ENCODE measurements at regions not wholly inside any gene's neighbourhood (a gene's known extent, or its start where the extent isn't known, plus 50 kb on each side); places are given as distances from the start of the nearest gene placed in this dataset.

GRCh38 chr11:29959488-29959887 lies 57.3 kb downstream of the KCNA4 start:
- DNase-seq = no peak

GRCh38 chr11:29957431-29957830 lies 59.4 kb downstream of the KCNA4 start:
- DNase-seq = no peak

DNA sequence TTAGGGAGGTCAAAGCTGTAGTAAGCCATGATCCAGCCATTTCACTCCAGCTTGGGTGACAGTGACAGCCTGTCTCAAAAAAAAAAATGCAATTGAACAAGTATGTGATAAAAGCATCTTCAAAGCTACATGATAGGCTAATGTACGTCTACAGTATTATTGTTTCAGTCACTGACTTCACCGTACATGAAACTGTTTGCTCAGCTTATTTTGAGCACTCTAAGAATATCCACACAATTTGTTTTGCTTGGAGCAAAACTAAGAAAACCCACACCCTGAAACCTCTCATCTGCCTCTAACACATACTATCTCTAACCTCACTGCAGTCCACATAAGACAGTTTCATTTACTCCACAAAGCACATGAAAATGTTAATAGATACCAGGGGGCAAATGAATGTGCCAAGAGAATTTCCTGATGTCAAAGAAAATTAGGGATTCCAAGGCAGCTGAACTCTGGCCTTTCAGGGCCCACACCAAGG lies 60.7 kb downstream of the KCNA4 start:
- DNase-seq = no peak

DNA sequence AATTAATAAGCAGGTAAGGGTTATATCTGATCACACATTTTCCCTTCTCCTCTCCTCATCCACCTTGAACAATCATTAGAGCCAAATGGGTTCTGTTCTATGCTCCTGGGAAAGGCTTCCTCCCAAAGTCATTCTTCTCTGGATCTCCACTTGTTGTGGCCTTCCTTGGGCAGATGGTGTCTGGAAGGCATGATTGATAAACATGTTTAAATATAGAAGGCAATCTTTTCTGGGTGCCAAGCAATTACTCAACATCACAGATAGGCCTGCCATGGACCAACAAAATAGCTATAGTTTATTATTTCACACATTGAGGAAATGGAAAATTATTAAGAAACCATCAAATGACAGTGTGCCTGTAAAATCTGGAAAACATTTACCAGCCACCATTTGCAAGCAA lies 73.5 kb downstream of the KCNA4 start:
- no peak for DNase-seq

- DNase-seq = no peak
Observed at GRCh38 chr11:29937526-29937925, 79.3 kb downstream of the KCNA4 start.

- DNase-seq = no peak
Observed at GRCh38 chr11:29934115-29934638, 82.7 kb downstream of the KCNA4 start.

DNA sequence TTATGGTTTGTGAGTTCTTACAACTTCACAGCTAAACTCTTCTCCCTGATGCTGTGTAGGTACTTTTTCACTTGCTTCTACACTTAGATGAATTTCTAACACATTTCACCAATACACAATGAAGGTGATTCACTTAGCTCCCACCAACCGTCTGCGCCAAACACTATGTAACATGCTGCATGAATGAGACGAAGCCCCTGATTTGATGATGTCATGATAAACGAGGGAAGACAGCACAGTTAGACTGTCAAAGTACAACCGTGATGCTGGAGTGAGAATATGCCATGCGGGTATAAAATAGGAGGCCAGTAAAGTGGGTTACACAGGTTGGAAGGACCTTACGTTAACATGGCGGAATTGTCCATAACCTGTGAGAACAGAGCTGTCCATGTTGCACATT lies 100.8 kb downstream of the KCNA4 start:
- no peak for DNase-seq

- DNase-seq = no peak
Observed at GRCh38 chr11:29914203-29914930, 102.5 kb downstream of the KCNA4 start.

- DNase-seq = no peak
Observed at GRCh38 chr11:29913352-29913751, 103.5 kb downstream of the KCNA4 start.

DNA sequence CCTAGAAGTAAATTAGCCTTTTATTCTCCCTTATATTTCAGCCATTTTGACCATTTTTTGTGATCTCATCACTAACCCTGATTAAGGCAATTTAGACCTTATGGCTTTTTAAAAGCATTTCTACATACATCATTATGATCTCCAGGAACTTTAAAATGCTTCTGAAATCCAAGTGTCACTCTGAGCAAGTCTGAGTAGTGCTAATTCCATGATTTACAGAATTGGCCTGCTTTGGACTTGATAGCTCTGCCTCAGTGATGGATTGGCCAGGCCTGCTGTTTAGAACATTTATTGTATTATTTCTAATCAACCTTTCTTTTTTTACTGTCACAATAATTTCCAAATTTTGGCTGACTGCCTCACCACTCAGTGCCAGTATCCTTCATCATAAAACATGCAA lies 116.4 kb downstream of the KCNA4 start:
- no peak for DNase-seq

- DNase-seq = no peak
Observed at GRCh38 chr11:29879560-29879959, 137.3 kb downstream of the KCNA4 start.

DNA sequence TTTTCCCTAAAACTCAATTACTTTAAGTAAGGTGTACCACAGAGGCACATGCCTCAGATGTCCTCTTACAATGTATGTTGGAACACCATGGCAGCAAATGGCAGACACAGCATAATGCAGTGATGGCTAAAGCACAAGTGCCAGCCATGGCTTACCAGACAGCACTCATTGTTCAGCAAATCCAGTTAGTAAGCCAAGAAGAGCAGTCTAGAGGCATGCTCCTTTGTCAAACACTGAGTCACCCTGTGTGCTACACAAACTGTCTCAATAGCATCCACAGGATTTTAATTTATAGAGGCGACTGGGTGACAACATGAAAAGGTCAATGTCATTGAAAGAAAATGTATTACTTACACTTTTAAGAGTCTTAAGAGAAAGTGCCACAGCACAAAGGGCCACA lies 140.6 kb downstream of the KCNA4 start:
- DNase-seq = no peak

- DNase-seq = no peak
Observed at GRCh38 chr11:29847219-29847618, 169.6 kb downstream of the KCNA4 start.

DNA sequence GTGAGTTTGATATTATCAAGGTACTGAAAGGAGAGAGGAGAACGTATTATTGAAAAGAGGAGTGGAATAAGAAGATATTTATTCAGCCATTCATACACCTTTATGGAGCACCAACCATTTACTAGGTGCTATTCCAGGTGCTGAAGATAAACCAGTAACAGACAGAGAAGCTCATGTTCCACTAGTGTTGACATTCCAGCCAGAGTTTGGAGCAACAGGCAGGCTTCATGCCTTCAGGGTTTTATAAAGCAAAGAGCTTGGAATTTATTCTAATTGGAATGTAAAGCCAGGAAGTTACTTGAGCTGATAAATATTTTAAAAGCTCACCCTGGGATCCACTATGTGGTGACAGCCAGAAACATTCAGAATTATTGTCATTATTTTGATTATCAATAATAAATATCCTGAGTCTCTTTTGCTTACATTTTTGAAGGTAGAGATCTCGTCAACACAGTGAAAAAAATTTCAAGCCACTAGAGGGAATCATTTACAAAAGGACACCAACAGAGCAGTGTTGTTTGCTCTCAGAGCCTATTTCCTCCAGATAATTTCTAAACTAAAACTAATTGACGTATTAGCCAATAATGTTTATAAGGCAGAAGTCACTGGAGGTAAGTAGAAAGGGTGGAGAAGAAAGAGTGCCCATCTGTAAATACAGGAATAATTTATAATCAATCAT lies 172.0 kb downstream of the KCNA4 start:
- DNase-seq = no peak

GRCh38 chr11:29844031-29844430 lies 172.8 kb downstream of the KCNA4 start:
- no peak for DNase-seq

GRCh38 chr11:29842061-29842460 lies 174.8 kb downstream of the KCNA4 start:
- no peak for DNase-seq

DNA sequence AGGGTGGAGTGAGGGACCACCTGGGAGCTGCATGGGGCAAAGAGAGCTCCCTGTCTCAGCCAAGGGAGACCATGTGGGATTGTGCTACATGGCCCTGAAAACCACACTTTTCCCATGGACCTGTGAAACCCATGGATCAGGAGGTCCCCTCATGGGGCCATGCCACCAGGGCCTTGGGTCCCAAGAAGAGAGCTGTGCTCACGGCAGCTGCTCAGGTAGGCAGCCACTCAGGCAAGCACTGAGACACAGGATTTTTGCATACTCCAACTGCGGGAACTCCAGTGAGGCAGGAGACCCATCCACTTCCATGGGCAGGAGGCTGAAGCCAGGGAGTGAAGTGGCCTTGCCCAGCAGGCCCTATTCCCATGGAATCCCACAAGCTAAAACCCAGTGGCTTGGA lies 190.0 kb downstream of the KCNA4 start:
- no peak for DNase-seq

DNA sequence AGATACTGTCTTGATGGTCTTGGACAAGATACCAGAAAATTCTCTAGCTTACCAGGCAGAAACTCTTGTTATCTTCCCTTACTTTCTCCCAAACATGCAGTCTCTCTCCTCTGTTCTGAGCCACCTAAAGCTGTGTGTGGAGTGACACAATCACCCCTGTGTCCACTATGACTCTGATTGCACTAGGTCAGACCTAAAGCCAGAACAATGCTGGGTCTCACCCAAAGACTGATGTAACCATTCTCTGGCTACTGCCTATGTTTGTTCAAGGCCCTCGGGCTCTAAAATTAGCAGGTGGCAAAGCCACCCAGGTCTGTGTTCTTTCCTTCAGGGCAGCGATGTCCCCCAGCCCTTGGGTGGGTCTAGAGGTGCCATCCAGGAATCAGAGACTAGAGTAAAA lies 200.5 kb downstream of the KCNA4 start:
- DNase-seq = no peak

DNA sequence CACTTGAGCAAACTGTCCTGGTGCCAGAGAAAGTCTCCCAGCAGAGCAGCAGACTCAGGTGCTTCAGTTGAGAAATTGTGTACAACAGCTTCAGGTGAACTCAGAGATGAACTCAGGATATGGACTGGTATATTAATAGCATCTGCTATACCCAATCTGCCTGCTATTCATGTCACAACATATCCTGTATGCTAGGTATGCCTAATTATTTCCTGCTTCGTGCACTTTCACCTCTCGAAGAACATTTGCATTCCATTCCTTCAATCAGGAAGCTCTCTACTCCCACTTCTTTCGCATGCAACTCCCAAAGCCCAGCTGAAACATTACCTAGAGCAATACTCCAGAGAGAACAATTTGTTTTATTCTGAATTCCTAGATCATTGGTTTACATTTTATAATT lies 207.7 kb downstream of the KCNA4 start:
- no peak for DNase-seq

DNA sequence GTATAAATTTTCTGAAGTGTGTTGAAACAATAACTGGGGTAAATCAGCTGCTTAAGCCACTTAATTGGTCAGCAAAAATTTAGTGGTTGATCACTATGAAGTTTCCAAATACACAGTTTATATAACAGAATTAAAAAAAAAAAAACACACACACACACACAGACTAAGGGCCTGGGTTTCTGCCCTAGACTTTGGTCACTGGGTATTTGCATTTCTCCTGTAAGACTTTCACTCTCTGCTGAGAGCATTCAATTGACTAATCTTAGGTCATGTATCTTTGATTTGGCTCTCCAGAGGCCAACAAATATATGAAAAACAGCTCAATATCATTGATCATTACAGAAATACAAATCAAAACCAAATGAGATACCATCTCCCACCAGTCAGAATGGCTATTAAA lies 214.3 kb downstream of the KCNA4 start:
- no peak for DNase-seq

DNA sequence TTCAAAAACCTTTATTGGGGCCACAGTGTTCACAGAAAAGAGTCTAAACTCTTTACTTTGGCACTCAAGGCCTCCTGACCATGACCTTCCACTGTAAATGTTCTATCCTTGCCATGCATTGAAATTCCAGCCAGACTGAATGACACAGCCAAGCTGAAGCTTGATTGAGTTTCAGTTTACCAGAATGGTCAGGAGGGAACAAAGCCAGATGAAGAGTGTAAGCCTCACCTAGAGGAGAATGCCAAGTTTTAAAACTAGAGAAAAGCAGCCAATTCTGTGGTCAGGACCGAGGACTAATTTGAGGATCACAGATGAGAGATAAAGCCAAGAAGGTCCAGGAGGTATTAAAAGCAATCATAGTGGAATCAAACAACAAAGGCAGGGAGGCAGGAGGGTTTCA lies 215.3 kb downstream of the KCNA4 start:
- DNase-seq = no peak

DNA sequence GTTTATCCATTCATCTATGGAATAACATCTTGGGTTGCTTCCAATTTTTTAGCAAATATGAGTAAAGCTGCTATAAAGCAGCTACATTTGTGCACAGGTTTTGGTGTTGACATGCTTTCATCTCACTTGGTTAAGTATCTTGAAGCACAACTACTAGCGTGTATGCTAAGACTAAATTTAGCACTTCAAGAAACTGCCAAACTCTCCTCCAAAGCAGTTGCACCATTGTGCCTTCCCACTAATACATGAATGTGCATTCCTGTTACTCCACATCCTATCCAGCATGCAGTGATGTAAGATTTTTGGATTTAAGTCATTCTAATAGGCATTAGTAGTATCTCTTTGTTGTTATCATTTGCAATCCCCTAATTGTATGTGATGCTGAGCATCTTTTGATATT lies 230.7 kb downstream of the KCNA4 start:
- DNase-seq = no peak

DNA sequence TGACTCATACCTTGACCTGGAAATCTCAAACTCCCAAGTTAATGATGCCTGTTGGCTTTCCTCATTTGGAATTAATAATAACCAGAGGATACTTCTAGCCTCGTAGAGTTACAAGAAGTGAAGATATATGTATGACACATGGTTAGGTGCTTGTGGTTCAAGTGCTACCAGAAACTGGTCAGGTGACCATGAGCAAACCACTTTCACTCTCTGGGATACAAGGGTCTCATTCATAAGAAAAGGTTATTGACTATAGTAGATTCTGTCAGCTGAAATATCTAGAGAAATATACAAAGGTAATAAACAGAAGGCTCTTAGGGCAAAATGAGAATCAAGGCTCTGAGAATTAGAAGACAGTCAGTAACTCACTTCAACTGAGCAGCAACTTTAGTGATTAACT lies 233.3 kb downstream of the KCNA4 start:
- no peak for DNase-seq

- no peak for DNase-seq
Observed at GRCh38 chr11:29782447-29782846, 234.4 kb downstream of the KCNA4 start.

GRCh38 chr11:29781268-29781667 lies 235.6 kb downstream of the KCNA4 start:
- no peak for DNase-seq

Data from stimulated activated CD4-positive, alpha-beta T cell treated with anti-CD3 and anti-CD28 coated beads, Interleukin-4, amount 100 ng/mL, for 1 hour (primary cell).